ENCODE measurements at regions not wholly inside any gene's neighbourhood (a gene's known extent, or its start where the extent isn't known, plus 50 kb on each side); places are given as distances from the start of the nearest gene placed in this dataset.

GRCh38 chr18:64270121-64270520 lies 121.2 kb upstream of the LINC00305 start:
- CTCF ChIA-PET = interaction anchor here (1.0 kb wide), 1 partner anchor 119 kb away, joined by 3 read pairs; no protein-coding TSS in a partner anchor

GRCh38 chr18:64264171-64264570 lies 115.3 kb upstream of the LINC00305 start:
- Histone ChIP-seq H3K27ac (no peak overlapping the region), H3K4me3 (no peak overlapping the region), H3K4me2 (no peak overlapping the region), H3K9me3 (no peaks in the 10 kb centered on the region), H3K4me1 (no peaks in the 10 kb centered on the region)
- ChIA-PET POLR2A (no interaction called here), CTCF (no interaction called here)
- no peak for FAIRE-seq
- ATAC-seq = no peak
- 39% methylated on average over 2 of the region's 2 CpGs for WGBS (ENCODE audit: missing lambda C conversion rate)
- TF ChIP-seq EHF (CRISPR knock-in tag; IDR thresholded peaks at IDR 0.05) (no peak), POLR2A (IDR thresholded peaks at IDR 0.05; ENCODE audit: low read length) (no peak), CEBPB (IDR thresholded peaks at IDR 0.05) (no peak), RFX5 (IDR thresholded peaks at IDR 0.05) (no peak), TFCP2L1 (CRISPR knock-in tag; IDR thresholded peaks at IDR 0.05) (no peak), HOXB13 (CRISPR knock-in tag; IDR thresholded peaks at IDR 0.05; ENCODE audit: low read depth) (no peak)
- DNase-seq (ENCODE audit: low read depth in 1 of 2, low spot score in 1 of 2) = no peak

More at GRCh38 chr18:64270121-64270520, 121.2 kb upstream of the LINC00305 start:
- FAIRE-seq = no peak
- H3K9me3 ChIP-seq = no peaks in the 10 kb centered on the region
- no peak for TF ChIP-seq HOXB13 (CRISPR knock-in tag; IDR thresholded peaks at IDR 0.05; ENCODE audit: low read depth)
- TF ChIP-seq ZFP36 (IDR thresholded peaks at IDR 0.05; ENCODE audit: borderline replicate concordance, partially characterized antibody) = no peak
- no peak for TF ChIP-seq ZNF302 (CRISPR knock-in tag; IDR thresholded peaks at IDR 0.05)
- TF ChIP-seq NFE2L2 (conservative IDR thresholded peaks at IDR 0.05; ENCODE audit: low read length) = no peak
- no peak for TF ChIP-seq MYC (IDR thresholded peaks at IDR 0.05; ENCODE audit: borderline replicate concordance, low read length)
- TF ChIP-seq, protein P1, sequence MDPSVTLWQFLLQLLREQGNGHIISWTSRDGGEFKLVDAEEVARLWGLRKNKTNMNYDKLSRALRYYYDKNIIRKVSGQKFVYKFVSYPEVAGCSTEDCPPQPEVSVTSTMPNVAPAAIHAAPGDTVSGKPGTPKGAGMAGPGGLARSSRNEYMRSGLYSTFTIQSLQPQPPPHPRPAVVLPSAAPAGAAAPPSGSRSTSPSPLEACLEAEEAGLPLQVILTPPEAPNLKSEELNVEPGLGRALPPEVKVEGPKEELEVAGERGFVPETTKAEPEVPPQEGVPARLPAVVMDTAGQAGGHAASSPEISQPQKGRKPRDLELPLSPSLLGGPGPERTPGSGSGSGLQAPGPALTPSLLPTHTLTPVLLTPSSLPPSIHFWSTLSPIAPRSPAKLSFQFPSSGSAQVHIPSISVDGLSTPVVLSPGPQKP (IDR thresholded peaks at IDR 0.05; ENCODE audit: low read depth, low read length) = no peak
- TF ChIP-seq KDM1A (IDR thresholded peaks at IDR 0.05; ENCODE audit: low read depth) = no peak
- TF ChIP-seq RARB (CRISPR knock-in tag; IDR thresholded peaks at IDR 0.05) = no peak
- TF ChIP-seq, protein P2, sequence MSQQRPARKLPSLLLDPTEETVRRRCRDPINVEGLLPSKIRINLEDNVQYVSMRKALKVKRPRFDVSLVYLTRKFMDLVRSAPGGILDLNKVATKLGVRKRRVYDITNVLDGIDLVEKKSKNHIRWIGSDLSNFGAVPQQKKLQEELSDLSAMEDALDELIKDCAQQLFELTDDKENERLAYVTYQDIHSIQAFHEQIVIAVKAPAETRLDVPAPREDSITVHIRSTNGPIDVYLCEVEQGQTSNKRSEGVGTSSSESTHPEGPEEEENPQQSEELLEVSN (IDR thresholded peaks at IDR 0.05; ENCODE audit: borderline replicate concordance, low read depth) = no peak
- TF ChIP-seq REST (IDR thresholded peaks at IDR 0.05) = no peak
- no peak for TF ChIP-seq HOXB5 (CRISPR knock-in tag; IDR thresholded peaks at IDR 0.05)
- 0% methylated on average over 3 of the region's 3 CpGs for WGBS (ENCODE audit: missing lambda C conversion rate)
- ATAC-seq = no peak
- H3K4me2 ChIP-seq = no peak overlapping the region
- H3K27ac ChIP-seq = no peak overlapping the region
- DNase-seq (ENCODE audit: low read depth in 1 of 2, low spot score in 1 of 2) = no peak
- POLR2A ChIA-PET = no interaction called here
- no peak overlapping the region for H3K4me3 ChIP-seq
- no peaks in the 10 kb centered on the region for H3K4me1 ChIP-seq

- CTCF ChIA-PET = no interaction called here
- POLR2A ChIA-PET = no interaction called here
- H3K4me1 ChIP-seq = no peaks in the 10 kb centered on the region
- H3K27ac ChIP-seq = no peak overlapping the region
- TF ChIP-seq ATOH8 (CRISPR knock-in tag; IDR thresholded peaks at IDR 0.05; ENCODE audit: low read depth) = no peak
- no peak for TF ChIP-seq POLR2A (IDR thresholded peaks at IDR 0.05; ENCODE audit: low read length)
- TF ChIP-seq CHD2 (IDR thresholded peaks at IDR 0.05; ENCODE audit: low read length, partially characterized antibody) = no peak
- DNase-seq (ENCODE audit: low read depth in 1 of 2, low spot score in 1 of 2) = no peak
- ATAC-seq = no peak
- FAIRE-seq = no peak
- no peak overlapping the region for H3K4me3 ChIP-seq
- WGBS (ENCODE audit: missing lambda C conversion rate) = 5% methylated on average over 2 of the region's 2 CpGs
- H3K9me3 ChIP-seq = no peaks in the 10 kb centered on the region
- no peak overlapping the region for H3K4me2 ChIP-seq
Observed at GRCh38 chr18:64260810-64261209, 111.9 kb upstream of the LINC00305 start.
